ENCODE measurements at regions not wholly inside any gene's neighbourhood (a gene's known extent, or its start where the extent isn't known, plus 50 kb on each side); places are given as distances from the start of the nearest gene placed in this dataset.

DNA sequence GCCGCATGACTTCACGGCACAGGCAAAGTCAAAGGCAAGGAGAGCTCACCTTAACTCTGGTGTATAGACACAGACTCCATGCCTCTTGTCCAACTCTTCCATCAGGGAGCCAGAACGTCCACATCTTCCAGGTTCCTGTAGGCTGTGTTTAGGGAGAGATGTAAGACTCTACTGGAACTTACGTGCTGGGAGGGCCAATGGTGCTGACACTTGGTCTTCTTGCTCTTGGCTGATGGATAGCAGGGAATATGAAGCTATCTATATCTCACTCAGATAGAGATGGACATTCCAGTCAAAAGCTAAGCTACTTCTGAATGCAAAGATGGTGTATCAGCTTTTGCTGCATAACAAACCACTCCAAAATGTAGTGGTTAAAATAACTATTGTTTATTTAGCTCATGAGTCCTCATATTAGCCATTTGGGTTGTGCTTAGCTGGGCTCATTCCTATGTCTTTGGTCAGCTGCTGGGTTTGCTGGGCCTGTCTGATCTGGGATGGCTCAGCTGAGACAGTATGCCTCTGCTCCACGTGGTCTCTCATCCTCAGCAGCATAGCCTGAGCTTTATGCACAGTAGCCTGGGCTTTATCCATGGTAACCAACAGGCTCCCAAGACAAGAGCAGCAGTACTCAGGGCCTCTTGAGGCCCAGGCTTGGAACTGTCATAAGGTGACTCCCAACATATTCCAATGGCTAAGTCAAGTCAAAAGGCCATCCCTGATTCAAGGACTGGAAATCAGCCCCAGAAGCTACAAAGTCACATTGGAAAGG is 111.6 kb downstream of the SNX5 start:
- DNase-seq, result no peak
- H3K27me3 ChIP-seq (ENCODE audit: insufficient read depth, low read depth, severe bottlenecking), result no peaks in the 10 kb centered on the region
- no peak overlapping the region for H3K27ac ChIP-seq
- TF ChIP-seq, protein P1, sequence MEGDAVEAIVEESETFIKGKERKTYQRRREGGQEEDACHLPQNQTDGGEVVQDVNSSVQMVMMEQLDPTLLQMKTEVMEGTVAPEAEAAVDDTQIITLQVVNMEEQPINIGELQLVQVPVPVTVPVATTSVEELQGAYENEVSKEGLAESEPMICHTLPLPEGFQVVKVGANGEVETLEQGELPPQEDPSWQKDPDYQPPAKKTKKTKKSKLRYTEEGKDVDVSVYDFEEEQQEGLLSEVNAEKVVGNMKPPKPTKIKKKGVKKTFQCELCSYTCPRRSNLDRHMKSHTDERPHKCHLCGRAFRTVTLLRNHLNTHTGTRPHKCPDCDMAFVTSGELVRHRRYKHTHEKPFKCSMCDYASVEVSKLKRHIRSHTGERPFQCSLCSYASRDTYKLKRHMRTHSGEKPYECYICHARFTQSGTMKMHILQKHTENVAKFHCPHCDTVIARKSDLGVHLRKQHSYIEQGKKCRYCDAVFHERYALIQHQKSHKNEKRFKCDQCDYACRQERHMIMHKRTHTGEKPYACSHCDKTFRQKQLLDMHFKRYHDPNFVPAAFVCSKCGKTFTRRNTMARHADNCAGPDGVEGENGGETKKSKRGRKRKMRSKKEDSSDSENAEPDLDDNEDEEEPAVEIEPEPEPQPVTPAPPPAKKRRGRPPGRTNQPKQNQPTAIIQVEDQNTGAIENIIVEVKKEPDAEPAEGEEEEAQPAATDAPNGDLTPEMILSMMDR (IDR thresholded peaks at IDR 0.05; ENCODE audit: low read depth, low read length), result no peak
- H3K36me3 ChIP-seq, result no peaks in the 10 kb centered on the region
- no peaks in the 10 kb centered on the region for H3K9me3 ChIP-seq (ENCODE audit: severe bottlenecking)
- H3K4me3 ChIP-seq (ENCODE audit: low read depth, low read length), result no peak overlapping the region

DNA sequence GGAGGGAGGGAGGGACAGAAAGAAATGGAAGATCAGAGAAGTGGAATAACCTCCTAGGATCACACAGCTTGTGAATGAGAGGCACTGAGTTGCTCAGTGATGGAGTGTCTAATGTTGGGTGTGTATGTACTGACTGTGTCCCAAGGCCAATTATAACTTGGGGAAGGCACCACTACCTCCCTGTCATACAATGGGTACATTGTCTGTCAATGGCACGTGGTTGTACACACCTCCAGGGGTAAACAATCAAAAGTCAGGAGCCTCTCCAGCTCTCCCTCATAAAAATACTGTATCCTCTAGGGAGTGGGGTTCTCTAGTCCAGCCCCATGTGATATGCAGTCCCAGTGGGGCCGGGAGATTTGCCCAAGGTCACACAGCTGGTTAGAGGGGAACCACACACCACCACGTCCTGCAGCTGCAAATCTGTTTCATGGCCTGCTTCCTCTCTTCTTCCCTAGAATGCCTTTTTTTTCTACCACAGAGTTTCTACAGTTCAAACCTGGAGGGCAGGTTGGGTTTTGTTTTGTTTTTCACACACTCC is 112.5 kb downstream of the SNX5 start:
- TF ChIP-seq, protein P1 (IDR thresholded peaks at IDR 0.05; ENCODE audit: low read depth, low read length), result no peak
- Histone ChIP-seq H3K4me3 (ENCODE audit: low read depth, low read length) (no peak overlapping the region), H3K36me3 (no peaks in the 10 kb centered on the region), H3K9me3 (ENCODE audit: severe bottlenecking) (no peaks in the 10 kb centered on the region), H3K27ac (no peak overlapping the region), H3K27me3 (ENCODE audit: insufficient read depth, low read depth, severe bottlenecking) (no peaks in the 10 kb centered on the region)
- DNase-seq, result no peak

DNA sequence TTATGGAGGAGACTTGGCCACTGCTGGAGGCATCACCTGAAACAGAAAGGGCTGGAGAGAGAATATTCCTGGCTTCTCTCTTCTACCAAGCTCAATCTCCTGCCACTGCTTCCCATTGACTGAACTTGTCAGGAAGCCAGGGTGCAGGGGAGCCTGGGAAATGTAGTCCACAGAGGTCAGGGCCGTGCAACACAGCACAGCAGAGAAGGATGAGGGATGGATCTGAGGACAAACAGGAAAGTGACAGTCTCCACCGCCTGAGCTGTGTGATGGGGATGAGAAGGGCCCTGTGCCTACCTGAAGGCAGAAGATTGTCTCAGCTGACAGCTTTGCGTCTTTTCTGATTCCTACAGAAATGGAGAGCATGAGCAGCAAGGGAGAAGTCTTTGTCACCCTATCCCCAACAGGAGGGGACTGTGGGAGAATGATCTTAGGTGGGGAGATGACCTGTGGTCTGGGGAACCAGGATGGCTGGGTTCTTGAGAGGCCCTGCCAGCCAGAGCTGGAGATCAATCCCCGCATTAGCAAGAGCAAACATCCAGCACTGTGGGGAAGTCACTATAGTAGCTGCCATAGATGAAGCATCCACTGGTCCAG is 114.2 kb downstream of the SNX5 start:
- Histone ChIP-seq H3K36me3 (no peaks in the 10 kb centered on the region), H3K9me3 (ENCODE audit: severe bottlenecking) (no peaks in the 10 kb centered on the region), H3K4me3 (ENCODE audit: low read depth, low read length) (no peak overlapping the region), H3K27ac (no peak overlapping the region), H3K27me3 (ENCODE audit: insufficient read depth, low read depth, severe bottlenecking) (no peaks in the 10 kb centered on the region)
- DNase-seq, result peak; percentile 40
- TF ChIP-seq, protein P1 (IDR thresholded peaks at IDR 0.05; ENCODE audit: low read depth, low read length), result no peak

DNA sequence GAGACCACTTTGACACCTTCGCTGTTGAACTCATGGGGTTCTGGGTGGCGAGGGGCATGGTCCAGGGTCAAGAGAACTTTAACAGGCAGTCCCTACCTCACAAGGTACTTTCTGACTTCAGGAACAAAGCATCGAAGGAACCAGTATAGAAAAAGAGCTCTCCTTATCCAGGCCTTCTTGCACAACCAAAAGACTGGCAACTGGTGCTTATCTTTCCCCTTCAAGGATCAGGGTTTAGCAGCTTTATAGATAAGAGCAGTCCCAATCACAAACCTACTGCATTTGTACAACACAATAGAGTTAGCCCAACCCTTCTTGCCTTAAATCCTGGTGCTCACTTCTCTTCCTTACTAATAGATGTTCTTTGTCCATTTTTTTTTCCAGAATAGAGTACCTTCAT is 116.3 kb downstream of the SNX5 start:
- Histone ChIP-seq H3K27ac (no peak overlapping the region), H3K27me3 (ENCODE audit: insufficient read depth, low read depth, severe bottlenecking) (no peaks in the 10 kb centered on the region), H3K4me3 (ENCODE audit: low read depth, low read length) (no peak overlapping the region), H3K36me3 (no peaks in the 10 kb centered on the region), H3K9me3 (ENCODE audit: severe bottlenecking) (no peaks in the 10 kb centered on the region)
- TF ChIP-seq, protein P1 (IDR thresholded peaks at IDR 0.05; ENCODE audit: low read depth, low read length), result no peak
- no peak for DNase-seq

DNA sequence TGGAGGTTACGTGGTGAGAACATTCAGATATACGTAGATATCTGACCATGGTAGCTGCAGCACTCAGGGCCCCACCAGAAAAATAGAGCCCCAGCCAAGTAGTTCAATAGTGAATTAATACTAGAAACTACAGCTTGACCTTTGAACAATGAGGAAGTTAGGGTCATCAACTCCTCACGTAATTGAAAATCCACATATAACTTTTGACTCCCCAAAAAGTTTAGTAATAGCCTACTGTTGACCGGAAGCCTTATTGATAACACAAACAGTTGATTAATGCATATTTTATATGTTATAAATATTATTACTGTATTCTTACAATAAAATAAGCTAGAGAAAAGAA is 117.9 kb downstream of the SNX5 start:
- TF ChIP-seq, protein P1 (IDR thresholded peaks at IDR 0.05; ENCODE audit: low read depth, low read length), result no peak
- no peak overlapping the region for H3K4me3 ChIP-seq (ENCODE audit: low read depth, low read length)
- H3K27ac ChIP-seq, result no peak overlapping the region
- no peaks in the 10 kb centered on the region for H3K36me3 ChIP-seq
- H3K9me3 ChIP-seq (ENCODE audit: severe bottlenecking), result no peaks in the 10 kb centered on the region
- H3K27me3 ChIP-seq (ENCODE audit: insufficient read depth, low read depth, severe bottlenecking), result no peaks in the 10 kb centered on the region
- DNase-seq, result no peak
